Duodenal mucosa (tissue), 2 donors: ENCODE measurements at regions not wholly inside any gene's neighbourhood (a gene's known extent, or its start where the extent isn't known, plus 50 kb on each side); places are given as distances from the start of the nearest gene placed in this dataset.
A peak's percentile ranks its signal among the peaks of the same experiment; 100 is the strongest.

ENCODE experiments used
- H3K27ac ChIP-seq: one replicate; pipeline ENCODE4 v1.7.0; 2013; ENCODE audit warnings: low read depth, low read length
- H3K27me3 ChIP-seq, 2 donors: one replicate each; pipeline ENCODE4 v1.7.0; 2013; ENCODE audit warnings: low read length in 2 of 2, control low read depth in 1 of 2; ENCODE audit not compliant: insufficient read depth in 2 of 2, control insufficient read depth in 1 of 2
- H3K36me3 ChIP-seq, 2 donors: one replicate each; pipeline ENCODE4 v1.7.0; 2013; ENCODE audit warnings: low read length in 2 of 2, control low read depth in 1 of 2; ENCODE audit not compliant: insufficient read depth in 2 of 2, control insufficient read depth in 1 of 2
- H3K4me1 ChIP-seq, 2 donors: one replicate each; pipeline ENCODE4 v1.7.0; 2013; ENCODE audit warnings: low read length in 2 of 2, control low read depth in 1 of 2; ENCODE audit not compliant: insufficient read depth in 2 of 2, control insufficient read depth in 1 of 2
- H3K4me3 ChIP-seq, 2 donors: one replicate each; pipeline ENCODE4 v1.7.0; 2013; ENCODE audit warnings: low read length in 2 of 2, low read depth in 1 of 2
- H3K9ac ChIP-seq, 2 donors: one replicate each; pipeline ENCODE4 v1.7.0; 2013; ENCODE audit warnings: low read length in 2 of 2, low read depth in 1 of 2
- H3K9me3 ChIP-seq, 2 donors: one replicate each; pipeline ENCODE4 v1.7.0; 2013; ENCODE audit warnings: low read length in 2 of 2, control low read depth in 1 of 2; ENCODE audit not compliant: control insufficient read depth in 1 of 2

- Histone ChIP-seq H3K4me1 (peaks cover 0 to 5% of the 10 kb centered on the region in 2 donors), H3K27me3 (no peaks in the 10 kb centered on the region), H3K27ac (no peak overlapping the region), H3K9ac (no peak overlapping the region), H3K9me3 (no peaks in the 10 kb centered on the region), H3K4me3 (no peak overlapping the region), H3K36me3 (no peaks in the 10 kb centered on the region)
These were observed 124.7 kb upstream of the SSTR1 start for GRCh38 chr14:38083039-38083438.

- H3K9ac ChIP-seq = no peak overlapping the region
- H3K27me3 ChIP-seq = no peaks in the 10 kb centered on the region
- H3K4me3 ChIP-seq = peak overlapping the region; percentile 41 to 53
- no peaks in the 10 kb centered on the region for H3K36me3 ChIP-seq
- no peaks in the 10 kb centered on the region for H3K4me1 ChIP-seq
- no peak overlapping the region for H3K27ac ChIP-seq
- peaks cover 9 to 12% of the 10 kb centered on the region in 2 donors for H3K9me3 ChIP-seq
These were observed 118.6 kb upstream of the SSTR1 start for GRCh38 chr14:38089123-38089522.

GRCh38 chr14:38090506-38090905, 117.2 kb upstream of the SSTR1 start:
- H3K27me3 ChIP-seq = no peaks in the 10 kb centered on the region
- no peaks in the 10 kb centered on the region for H3K36me3 ChIP-seq
- H3K9ac ChIP-seq = no peak overlapping the region
- H3K9me3 ChIP-seq = peaks cover 11 to 17% of the 10 kb centered on the region in 2 donors
- no peak overlapping the region for H3K27ac ChIP-seq
- no peak overlapping the region for H3K4me3 ChIP-seq
- no peaks in the 10 kb centered on the region for H3K4me1 ChIP-seq

- H3K4me3 ChIP-seq = no peak overlapping the region
- no peak overlapping the region for H3K27ac ChIP-seq
- peaks cover 3 to 21% of the 10 kb centered on the region in 2 donors for H3K9me3 ChIP-seq
- H3K36me3 ChIP-seq = no peaks in the 10 kb centered on the region
- no peaks in the 10 kb centered on the region for H3K27me3 ChIP-seq
- H3K4me1 ChIP-seq = no peaks in the 10 kb centered on the region
- H3K9ac ChIP-seq = no peak overlapping the region
These were observed 109.4 kb upstream of the SSTR1 start for GRCh38 chr14:38098074-38098836.

GRCh38 chr14:38101679-38102078, 106.0 kb upstream of the SSTR1 start:
- Histone ChIP-seq H3K9ac (no peak overlapping the region), H3K27ac (no peak overlapping the region), H3K9me3 (peaks cover 0 to 8% of the 10 kb centered on the region in 2 donors), H3K36me3 (no peaks in the 10 kb centered on the region), H3K27me3 (no peaks in the 10 kb centered on the region), H3K4me1 (no peaks in the 10 kb centered on the region), H3K4me3 (no peak overlapping the region)

- H3K36me3 ChIP-seq = no peaks in the 10 kb centered on the region
- H3K27me3 ChIP-seq = no peaks in the 10 kb centered on the region
- H3K4me1 ChIP-seq = no peaks in the 10 kb centered on the region
- H3K4me3 ChIP-seq = no peak overlapping the region
- H3K27ac ChIP-seq = no peak overlapping the region
- H3K9ac ChIP-seq = no peak overlapping the region
- H3K9me3 ChIP-seq = peaks cover 0 to 8% of the 10 kb centered on the region in 2 donors
These were observed 104.0 kb upstream of the SSTR1 start for GRCh38 chr14:38103542-38104225.

- no peak overlapping the region for H3K9ac ChIP-seq
- peaks cover 0 to 8% of the 10 kb centered on the region in 2 donors for H3K9me3 ChIP-seq
- H3K27ac ChIP-seq = no peak overlapping the region
- no peaks in the 10 kb centered on the region for H3K4me1 ChIP-seq
- H3K4me3 ChIP-seq = no peak overlapping the region
- H3K27me3 ChIP-seq = no peaks in the 10 kb centered on the region
- H3K36me3 ChIP-seq = no peaks in the 10 kb centered on the region
These were observed 102.5 kb upstream of the SSTR1 start for GRCh38 chr14:38105106-38105702.

- H3K9me3 ChIP-seq = no peaks in the 10 kb centered on the region
- H3K36me3 ChIP-seq = no peaks in the 10 kb centered on the region
- no peak overlapping the region for H3K27ac ChIP-seq
- H3K27me3 ChIP-seq = no peaks in the 10 kb centered on the region
- H3K4me1 ChIP-seq = no peaks in the 10 kb centered on the region
- no peak overlapping the region for H3K9ac ChIP-seq
- H3K4me3 ChIP-seq = no peak overlapping the region
These were observed 100.5 kb upstream of the SSTR1 start for GRCh38 chr14:38107216-38107631.

GRCh38 chr14:38108681-38109080, 99.0 kb upstream of the SSTR1 start:
- Histone ChIP-seq H3K9ac (no peak overlapping the region), H3K27ac (no peak overlapping the region), H3K4me3 (no peak overlapping the region), H3K36me3 (no peaks in the 10 kb centered on the region), H3K9me3 (no peaks in the 10 kb centered on the region), H3K27me3 (no peaks in the 10 kb centered on the region), H3K4me1 (no peaks in the 10 kb centered on the region)

GRCh38 chr14:38110258-38110657, 97.4 kb upstream of the SSTR1 start:
- Histone ChIP-seq H3K27ac (no peak overlapping the region), H3K9me3 (no peaks in the 10 kb centered on the region), H3K27me3 (no peaks in the 10 kb centered on the region), H3K36me3 (no peaks in the 10 kb centered on the region), H3K4me3 (no peak overlapping the region), H3K9ac (no peak overlapping the region), H3K4me1 (no peaks in the 10 kb centered on the region)
